Glutamatergic neuron (in vitro differentiated cells): ENCODE measurements at regions not wholly inside any gene's neighbourhood (a gene's known extent, or its start where the extent isn't known, plus 50 kb on each side); places are given as distances from the start of the nearest gene placed in this dataset.

Experiments used
- DNase-seq: peaks from one replicate; pipeline ENCODE4 v3.0.0; 2022
- H3K27ac Mint-ChIP-seq: one replicate; pipeline ENCODE4 v1.8.0; 2020; ENCODE audit warnings: mild to moderate bottlenecking, mixed read lengths, inconsistent platforms; ENCODE audit not compliant: unreplicated experiment
- H3K27me3 Mint-ChIP-seq: one replicate; pipeline ENCODE4 v1.8.0; 2020; ENCODE audit warnings: mild to moderate bottlenecking, moderate library complexity, mixed read lengths, inconsistent platforms; ENCODE audit not compliant: unreplicated experiment
- H3K36me3 Mint-ChIP-seq: one replicate; pipeline ENCODE4 v1.8.0; 2020; ENCODE audit warnings: mild to moderate bottlenecking, mixed read lengths, inconsistent platforms; ENCODE audit not compliant: unreplicated experiment
- H3K4me1 Mint-ChIP-seq: one replicate; pipeline ENCODE4 v1.8.0; 2020; ENCODE audit warnings: mild to moderate bottlenecking, low read depth, mixed read lengths, inconsistent platforms; ENCODE audit not compliant: unreplicated experiment
- H3K4me3 Mint-ChIP-seq: one replicate; pipeline ENCODE4 v1.8.0; 2020; ENCODE audit warnings: mild to moderate bottlenecking, mixed read lengths, inconsistent platforms; ENCODE audit not compliant: unreplicated experiment
- H3K9me3 Mint-ChIP-seq: one replicate; pipeline ENCODE4 v1.8.0; 2020; ENCODE audit warnings: mild to moderate bottlenecking, moderate library complexity, mixed read lengths, inconsistent platforms; ENCODE audit not compliant: unreplicated experiment
- CTCF ChIP-seq: fragments of 200-600 bp; sonication (generic); IDR thresholded peaks from one replicate; pipeline ENCODE4 v1.5.0; 2021; ENCODE audit not compliant: partially characterized antibody, unreplicated experiment

- no peaks in the 10 kb centered on the region for H3K36me3 Mint-ChIP-seq
- H3K9me3 Mint-ChIP-seq: no peaks in the 10 kb centered on the region
- no peak for DNase-seq
- H3K27me3 Mint-ChIP-seq: no peaks in the 10 kb centered on the region
- no peak overlapping the region for H3K27ac Mint-ChIP-seq
- no peak for TF ChIP-seq CTCF
- H3K4me3 Mint-ChIP-seq: no peak overlapping the region
- H3K4me1 Mint-ChIP-seq: no peaks in the 10 kb centered on the region
These were observed 61.0 kb downstream of the MRGPRX1 start for GRCh38 chr11:18878211-18878610.

- no peaks in the 10 kb centered on the region for H3K36me3 Mint-ChIP-seq
- H3K4me1 Mint-ChIP-seq: no peaks in the 10 kb centered on the region
- no peak for DNase-seq
- H3K9me3 Mint-ChIP-seq: no peaks in the 10 kb centered on the region
- TF ChIP-seq CTCF: no peak
- no peak overlapping the region for H3K27ac Mint-ChIP-seq
- no peaks in the 10 kb centered on the region for H3K27me3 Mint-ChIP-seq
- H3K4me3 Mint-ChIP-seq: no peak overlapping the region
These were observed 73.3 kb downstream of the MRGPRX1 start for GRCh38 chr11:18865951-18866350.

GRCh38 chr11:18865261-18865660 is 73.7 kb upstream of the PTPN5 start:
- no peak overlapping the region for H3K4me3 Mint-ChIP-seq
- DNase-seq: no peak
- no peak overlapping the region for H3K27ac Mint-ChIP-seq
- no peaks in the 10 kb centered on the region for H3K9me3 Mint-ChIP-seq
- no peaks in the 10 kb centered on the region for H3K27me3 Mint-ChIP-seq
- H3K4me1 Mint-ChIP-seq: no peaks in the 10 kb centered on the region
- TF ChIP-seq CTCF: no peak
- no peaks in the 10 kb centered on the region for H3K36me3 Mint-ChIP-seq

- no peak for DNase-seq
- no peak overlapping the region for H3K27ac Mint-ChIP-seq
- H3K9me3 Mint-ChIP-seq: peaks cover 6% of the 10 kb centered on the region
- peak; percentile 49 for TF ChIP-seq CTCF
- H3K36me3 Mint-ChIP-seq: no peaks in the 10 kb centered on the region
- H3K4me1 Mint-ChIP-seq: no peaks in the 10 kb centered on the region
- H3K4me3 Mint-ChIP-seq: no peak overlapping the region
- peaks cover 2% of the 10 kb centered on the region for H3K27me3 Mint-ChIP-seq
These were observed 61.6 kb upstream of the PTPN5 start for GRCh38 chr11:18853086-18853720.

GRCh38 chr11:18849406-18849805 is 57.8 kb upstream of the PTPN5 start:
- Mint-ChIP-seq H3K4me1 (no peaks in the 10 kb centered on the region), H3K36me3 (no peaks in the 10 kb centered on the region), H3K27me3 (peaks cover 2% of the 10 kb centered on the region), H3K4me3 (no peak overlapping the region), H3K9me3 (peaks cover 6% of the 10 kb centered on the region), H3K27ac (no peak overlapping the region)
- no peak for TF ChIP-seq CTCF
- no peak for DNase-seq
